ENCODE measurements at regions not wholly inside any gene's neighbourhood (a gene's known extent, or its start where the extent isn't known, plus 50 kb on each side); places are given as distances from the start of the nearest gene placed in this dataset.

- no peak for DNase-seq (ENCODE audit: insufficient read length, low spot score)
- TF ChIP-seq CTCF (IDR thresholded peaks at IDR 0.05; ENCODE audit: insufficient read depth, missing control alignments), result no peak
- FAIRE-seq, result no peak
Measured at GRCh38 chr2:138207074-138207930, 243.0 kb downstream of the HNMT start.

DNA sequence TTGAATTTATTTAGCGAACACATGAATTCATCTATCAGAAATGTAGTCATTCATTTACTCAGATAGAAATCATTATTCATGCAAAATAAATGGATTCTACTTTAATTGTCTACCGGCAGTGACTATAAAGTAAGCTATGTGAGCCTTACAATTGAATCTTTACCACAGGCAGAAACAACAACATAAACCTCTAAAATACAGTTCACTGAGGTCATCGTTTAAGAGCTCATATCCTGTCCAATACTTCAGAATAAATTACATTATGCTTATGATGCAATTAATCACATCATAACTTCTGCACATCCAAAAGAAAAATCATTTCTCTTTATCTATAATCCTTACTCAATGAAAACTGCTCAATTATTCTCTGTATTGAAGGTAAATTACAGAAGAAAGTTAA is 244.7 kb downstream of the HNMT start:
- DNase-seq (ENCODE audit: insufficient read length, low spot score), result no peak
- TF ChIP-seq CTCF (IDR thresholded peaks at IDR 0.05; ENCODE audit: insufficient read depth, missing control alignments), result no peak
- FAIRE-seq, result no peak

DNA sequence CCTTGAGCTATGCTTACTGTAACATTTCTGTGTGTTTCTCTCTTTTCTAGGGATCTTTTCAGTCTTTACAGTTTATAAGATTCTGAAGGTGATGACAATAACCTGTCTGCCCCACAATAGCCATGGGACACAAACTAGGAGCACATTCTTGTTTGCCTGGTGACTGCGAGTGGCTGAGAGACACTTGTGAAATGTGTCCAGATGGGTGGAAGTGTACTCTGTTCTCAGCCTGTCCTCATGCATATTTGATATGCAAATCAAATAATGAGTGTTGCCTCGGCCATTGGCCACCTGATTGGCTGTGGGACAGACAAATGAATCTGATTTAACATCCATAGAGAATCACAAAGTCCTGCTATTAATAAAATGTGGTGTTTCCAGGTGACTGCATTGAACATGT is 246.2 kb downstream of the HNMT start:
- TF ChIP-seq CTCF (IDR thresholded peaks at IDR 0.05; ENCODE audit: insufficient read depth, missing control alignments), result no peak
- DNase-seq (ENCODE audit: insufficient read length, low spot score) (no peak), FAIRE-seq (no peak)

GRCh38 chr2:138212434-138212833 is 248.2 kb downstream of the HNMT start:
- TF ChIP-seq CTCF (IDR thresholded peaks at IDR 0.05; ENCODE audit: insufficient read depth, missing control alignments), result no peak
- FAIRE-seq (no peak), DNase-seq (ENCODE audit: insufficient read length, low spot score) (no peak)

DNA sequence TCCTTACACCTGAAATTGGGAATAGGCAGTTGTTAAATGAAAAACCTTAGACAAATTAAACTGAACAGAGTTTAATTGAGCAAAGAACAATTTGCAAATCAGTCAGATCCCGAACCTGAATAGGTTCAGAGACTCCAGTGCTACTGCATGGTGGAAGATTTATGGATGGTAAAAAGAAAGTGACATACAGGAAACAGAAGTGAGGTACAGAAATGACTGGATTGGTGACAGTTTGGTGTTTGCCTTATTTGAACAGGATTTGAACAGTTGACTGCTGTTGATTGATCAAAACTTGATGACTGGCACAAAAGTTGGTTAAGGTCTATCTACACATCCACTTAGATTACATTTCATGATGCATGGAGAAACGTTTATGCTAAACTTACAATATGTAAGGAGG is 248.8 kb downstream of the HNMT start:
- no peak for FAIRE-seq

DNA sequence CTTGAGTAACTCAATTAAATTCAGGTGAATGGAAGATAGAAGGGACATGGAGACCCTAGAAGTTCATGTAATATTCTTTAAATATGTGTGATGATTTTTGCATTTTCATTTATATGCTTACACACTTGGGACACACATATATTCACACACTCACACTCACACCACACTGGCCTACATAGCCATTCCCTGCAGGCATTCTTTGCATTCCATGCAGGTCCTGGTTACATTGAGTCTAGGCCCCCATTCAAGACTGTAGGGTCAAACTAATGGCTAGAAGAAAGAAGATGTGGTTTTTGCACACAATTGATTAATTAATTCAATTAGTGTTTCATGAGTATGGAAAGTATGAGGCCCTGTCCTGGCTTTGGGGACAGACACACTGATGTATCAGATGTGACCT is 249.4 kb downstream of the HNMT start:
- no peak for TF ChIP-seq CTCF (IDR thresholded peaks at IDR 0.05; ENCODE audit: insufficient read depth, missing control alignments)
- FAIRE-seq, result no peak
- DNase-seq (ENCODE audit: insufficient read length, low spot score), result no peak

More for the DNA sequence above, 248.8 kb downstream of the HNMT start:
- TF ChIP-seq CTCF (IDR thresholded peaks at IDR 0.05; ENCODE audit: insufficient read depth, missing control alignments), result no peak
- no peak for DNase-seq (ENCODE audit: insufficient read length, low spot score)

GRCh38 chr2:138215958-138216357 is 251.7 kb downstream of the HNMT start:
- no peak for DNase-seq (ENCODE audit: insufficient read length, low spot score)
- FAIRE-seq, result no peak
- TF ChIP-seq CTCF (IDR thresholded peaks at IDR 0.05; ENCODE audit: insufficient read depth, missing control alignments), result no peak

Measured in D721Med (cell line).